ENCODE measurements at regions not wholly inside any gene's neighbourhood (a gene's known extent, or its start where the extent isn't known, plus 50 kb on each side); places are given as distances from the start of the nearest gene placed in this dataset.

- TF ChIP-seq CTCF (IDR thresholded peaks at IDR 0.05; ENCODE audit: low read depth, low read length) (no peak), MAX (IDR thresholded peaks at IDR 0.05; ENCODE audit: low read depth, low read length) (no peak), POLR2A (IDR thresholded peaks at IDR 0.05; ENCODE audit: extremely low read depth, insufficient read length) (no peak), MYC (IDR thresholded peaks at IDR 0.05; ENCODE audit: low read depth, low read length) (no peak)
Observed at GRCh38 chr13:37925878-37926473, 56.4 kb upstream of the TRPC4 start.
